ENCODE measurements at regions not wholly inside any gene's neighbourhood (a gene's known extent, or its start where the extent isn't known, plus 50 kb on each side); places are given as distances from the start of the nearest gene placed in this dataset.

- Histone ChIP-seq H3K27me3 (ENCODE audit: control insufficient read depth in 1 of 2, insufficient read depth in 2 of 2, low read length in 2 of 2) (no peaks in the 10 kb centered on the region), H3K4me1 (ENCODE audit: control insufficient read depth in 2 of 2, insufficient read depth in 2 of 2, low read length in 1 of 2) (peaks cover 3 to 10% of the 10 kb centered on the region in 2 donors), H3K9me3 (ENCODE audit: control insufficient read depth in 2 of 2, insufficient read depth in 1 of 2, low read depth in 1 of 2, low read length in 1 of 2) (no peaks in the 10 kb centered on the region), H3K4me3 (ENCODE audit: low read depth in 1 of 2, low read length in 2 of 2) (no peak overlapping the region), H3K36me3 (ENCODE audit: control insufficient read depth in 2 of 2, insufficient read depth in 2 of 2, low read length in 1 of 2) (no peaks in the 10 kb centered on the region), H3K27ac (ENCODE audit: low read depth in 2 of 2, low read length in 1 of 2) (no peak overlapping the region)
Observed at GRCh38 chr1:182182311-182182710, 120.8 kb upstream of the ZNF648 start.

DNA sequence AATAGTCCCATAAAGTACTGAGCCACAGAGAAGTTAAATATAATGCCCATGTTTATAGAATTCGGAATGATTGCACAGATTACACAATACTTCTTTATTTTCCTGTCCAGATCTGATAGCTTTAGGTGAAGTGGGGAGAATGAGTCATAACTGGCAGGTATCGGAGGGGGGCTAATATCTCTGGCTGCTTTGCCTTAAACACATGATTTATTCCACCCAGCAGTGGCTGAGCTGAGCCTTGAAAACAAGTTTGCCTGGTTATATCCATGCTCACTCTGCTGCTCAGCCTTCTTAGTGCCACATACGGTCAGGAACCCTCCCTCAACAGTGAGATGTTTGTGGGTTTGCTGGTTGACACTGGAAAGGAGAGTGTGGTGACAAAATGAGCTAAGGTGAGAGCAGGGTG lies 119.7 kb upstream of the ZNF648 start:
- no peak overlapping the region for H3K4me3 ChIP-seq (ENCODE audit: low read depth in 1 of 2, low read length in 2 of 2)
- no peaks in the 10 kb centered on the region for H3K36me3 ChIP-seq (ENCODE audit: control insufficient read depth in 2 of 2, insufficient read depth in 2 of 2, low read length in 1 of 2)
- peak overlapping the region; percentile 0 to 31 for H3K27ac ChIP-seq (ENCODE audit: low read depth in 2 of 2, low read length in 1 of 2)
- no peaks in the 10 kb centered on the region for H3K27me3 ChIP-seq (ENCODE audit: control insufficient read depth in 1 of 2, insufficient read depth in 2 of 2, low read length in 2 of 2)
- no peaks in the 10 kb centered on the region for H3K9me3 ChIP-seq (ENCODE audit: control insufficient read depth in 2 of 2, insufficient read depth in 1 of 2, low read depth in 1 of 2, low read length in 1 of 2)
- WGBS, 2 donors, result 29 to 33% methylated on average over 3 of the region's 3 CpGs
- H3K4me1 ChIP-seq (ENCODE audit: control insufficient read depth in 2 of 2, insufficient read depth in 2 of 2, low read length in 1 of 2), result peaks cover 0 to 7% of the 10 kb centered on the region in 2 donors

- WGBS, 2 donors, result 49 to 65% methylated on average over 4 of the region's 4 CpGs
Observed at GRCh38 chr1:182175361-182175931, 113.9 kb upstream of the ZNF648 start.

DNA sequence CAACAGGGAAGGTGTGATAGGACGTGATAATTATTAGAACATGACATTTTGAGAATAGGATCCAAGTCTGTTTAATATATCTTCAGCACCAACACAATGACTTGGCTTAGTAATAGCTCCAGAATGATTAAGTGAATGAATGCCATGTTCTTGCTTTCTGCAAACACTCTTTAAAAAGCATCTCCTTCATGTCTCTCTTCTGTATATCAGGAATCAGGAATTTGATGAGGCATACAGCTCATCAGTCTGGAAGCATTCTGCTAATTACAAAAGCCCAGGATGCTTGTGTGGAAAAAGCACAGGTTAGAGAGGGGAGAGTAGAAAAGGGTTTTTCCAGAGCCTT lies 113.0 kb upstream of the ZNF648 start:
- Histone ChIP-seq H3K9me3 (ENCODE audit: control insufficient read depth in 2 of 2, insufficient read depth in 1 of 2, low read depth in 1 of 2, low read length in 1 of 2) (no peaks in the 10 kb centered on the region), H3K36me3 (ENCODE audit: control insufficient read depth in 2 of 2, insufficient read depth in 2 of 2, low read length in 1 of 2) (no peaks in the 10 kb centered on the region), H3K27me3 (ENCODE audit: control insufficient read depth in 1 of 2, insufficient read depth in 2 of 2, low read length in 2 of 2) (no peaks in the 10 kb centered on the region), H3K4me1 (ENCODE audit: control insufficient read depth in 2 of 2, insufficient read depth in 2 of 2, low read length in 1 of 2) (peaks cover 0 to 3% of the 10 kb centered on the region in 2 donors), H3K4me3 (ENCODE audit: low read depth in 1 of 2, low read length in 2 of 2) (no peak overlapping the region), H3K27ac (ENCODE audit: low read depth in 2 of 2, low read length in 1 of 2) (peak overlapping the region; percentile 83 to 86)
- WGBS, 2 donors, result 18 to 28% methylated on average over 1 of the region's 1 CpG

More at GRCh38 chr1:182175361-182175931, 113.9 kb upstream of the ZNF648 start:
- no peaks in the 10 kb centered on the region for H3K27me3 ChIP-seq (ENCODE audit: control insufficient read depth in 1 of 2, insufficient read depth in 2 of 2, low read length in 2 of 2)
- H3K36me3 ChIP-seq (ENCODE audit: control insufficient read depth in 2 of 2, insufficient read depth in 2 of 2, low read length in 1 of 2), result no peaks in the 10 kb centered on the region
- H3K27ac ChIP-seq (ENCODE audit: low read depth in 2 of 2, low read length in 1 of 2), result peak overlapping the region; percentile 60 to 71
- no peaks in the 10 kb centered on the region for H3K9me3 ChIP-seq (ENCODE audit: control insufficient read depth in 2 of 2, insufficient read depth in 1 of 2, low read depth in 1 of 2, low read length in 1 of 2)
- H3K4me1 ChIP-seq (ENCODE audit: control insufficient read depth in 2 of 2, insufficient read depth in 2 of 2, low read length in 1 of 2), result peaks cover 0 to 3% of the 10 kb centered on the region in 2 donors
- no peak overlapping the region for H3K4me3 ChIP-seq (ENCODE audit: low read depth in 1 of 2, low read length in 2 of 2)

DNA sequence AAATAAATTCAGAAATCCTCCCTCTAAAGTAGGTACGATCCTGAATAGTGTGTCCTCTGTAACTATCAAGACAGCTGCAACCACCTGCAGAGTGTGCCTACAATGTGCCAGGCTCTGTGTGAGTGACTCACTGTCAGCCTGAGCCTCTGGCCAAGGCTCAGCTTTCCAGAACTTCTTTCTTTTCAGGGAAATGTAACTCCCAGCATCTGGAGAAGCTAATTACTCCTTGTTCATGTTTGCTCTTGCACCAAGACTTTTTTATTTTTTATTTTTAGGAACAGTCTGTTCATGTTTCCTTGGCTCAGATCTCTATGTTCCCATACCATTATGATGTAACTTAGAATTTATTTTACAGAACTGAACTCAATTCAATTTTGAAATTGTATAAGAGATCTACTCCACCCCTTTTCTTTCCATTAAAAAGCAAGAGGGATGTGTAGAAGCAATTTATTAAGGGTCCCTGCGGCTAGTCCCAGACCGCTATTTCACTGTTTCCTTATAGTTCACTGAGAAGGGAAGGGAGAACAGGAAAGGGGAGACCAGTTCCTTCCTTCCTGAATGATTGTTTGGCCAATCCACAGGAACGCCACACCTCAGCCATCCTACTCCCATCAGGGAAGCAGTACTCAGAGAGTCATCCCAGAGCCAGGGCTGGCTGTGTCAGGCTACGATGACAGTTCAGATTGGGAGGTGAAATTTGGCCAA lies 112.4 kb upstream of the ZNF648 start:
- Histone ChIP-seq H3K4me1 (ENCODE audit: control insufficient read depth in 2 of 2, insufficient read depth in 2 of 2, low read length in 1 of 2) (peaks cover 0 to 3% of the 10 kb centered on the region in 2 donors), H3K27ac (ENCODE audit: low read depth in 2 of 2, low read length in 1 of 2) (peak overlapping the region; percentile 83 to 86), H3K27me3 (ENCODE audit: control insufficient read depth in 1 of 2, insufficient read depth in 2 of 2, low read length in 2 of 2) (no peaks in the 10 kb centered on the region), H3K9me3 (ENCODE audit: control insufficient read depth in 2 of 2, insufficient read depth in 1 of 2, low read depth in 1 of 2, low read length in 1 of 2) (no peaks in the 10 kb centered on the region), H3K4me3 (ENCODE audit: low read depth in 1 of 2, low read length in 2 of 2) (no peak overlapping the region), H3K36me3 (ENCODE audit: control insufficient read depth in 2 of 2, insufficient read depth in 2 of 2, low read length in 1 of 2) (no peaks in the 10 kb centered on the region)
- 33 to 52% methylated on average over 5 of the region's 5 CpGs for WGBS, 2 donors

GRCh38 chr1:182172699-182173098 lies 111.2 kb upstream of the ZNF648 start:
- no peaks in the 10 kb centered on the region for H3K9me3 ChIP-seq (ENCODE audit: control insufficient read depth in 2 of 2, insufficient read depth in 1 of 2, low read depth in 1 of 2, low read length in 1 of 2)
- no peaks in the 10 kb centered on the region for H3K36me3 ChIP-seq (ENCODE audit: control insufficient read depth in 2 of 2, insufficient read depth in 2 of 2, low read length in 1 of 2)
- peaks cover 0 to 3% of the 10 kb centered on the region in 2 donors for H3K4me1 ChIP-seq (ENCODE audit: control insufficient read depth in 2 of 2, insufficient read depth in 2 of 2, low read length in 1 of 2)
- no peak overlapping the region for H3K27ac ChIP-seq (ENCODE audit: low read depth in 2 of 2, low read length in 1 of 2)
- no peak overlapping the region for H3K4me3 ChIP-seq (ENCODE audit: low read depth in 1 of 2, low read length in 2 of 2)
- no peaks in the 10 kb centered on the region for H3K27me3 ChIP-seq (ENCODE audit: control insufficient read depth in 1 of 2, insufficient read depth in 2 of 2, low read length in 2 of 2)

GRCh38 chr1:182170891-182171461 lies 109.5 kb upstream of the ZNF648 start:
- H3K9me3 ChIP-seq (ENCODE audit: control insufficient read depth in 2 of 2, insufficient read depth in 1 of 2, low read depth in 1 of 2, low read length in 1 of 2), result no peaks in the 10 kb centered on the region
- H3K4me1 ChIP-seq (ENCODE audit: control insufficient read depth in 2 of 2, insufficient read depth in 2 of 2, low read length in 1 of 2), result peaks cover 0 to 3% of the 10 kb centered on the region in 2 donors
- H3K4me3 ChIP-seq (ENCODE audit: low read depth in 1 of 2, low read length in 2 of 2), result no peak overlapping the region
- no peaks in the 10 kb centered on the region for H3K27me3 ChIP-seq (ENCODE audit: control insufficient read depth in 1 of 2, insufficient read depth in 2 of 2, low read length in 2 of 2)
- no peaks in the 10 kb centered on the region for H3K36me3 ChIP-seq (ENCODE audit: control insufficient read depth in 2 of 2, insufficient read depth in 2 of 2, low read length in 1 of 2)
- no peak overlapping the region for H3K27ac ChIP-seq (ENCODE audit: low read depth in 2 of 2, low read length in 1 of 2)
- WGBS, 2 donors, result 60 to 67% methylated on average over 7 of the region's 7 CpGs

DNA sequence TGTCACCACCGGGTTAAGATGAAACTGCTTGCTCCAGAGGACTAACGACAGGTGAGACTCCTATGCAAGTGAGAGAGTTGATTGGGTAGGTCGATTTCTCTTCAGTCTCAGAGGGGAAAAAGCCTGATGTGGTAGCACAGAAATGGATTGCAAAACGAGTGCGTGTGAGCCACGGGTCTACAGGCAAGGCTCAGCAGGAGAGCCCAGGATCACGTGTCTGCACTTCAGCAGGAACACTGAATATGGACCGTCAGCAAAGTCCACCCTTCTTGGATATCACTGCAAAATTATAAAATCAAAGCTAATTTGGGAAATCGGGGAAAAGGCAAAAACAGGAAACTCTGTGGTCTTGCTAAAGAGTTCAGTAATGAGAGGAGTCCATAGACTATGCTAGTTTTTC lies 107.7 kb upstream of the ZNF648 start:
- H3K36me3 ChIP-seq (ENCODE audit: control insufficient read depth in 2 of 2, insufficient read depth in 2 of 2, low read length in 1 of 2), result no peaks in the 10 kb centered on the region
- H3K27me3 ChIP-seq (ENCODE audit: control insufficient read depth in 1 of 2, insufficient read depth in 2 of 2, low read length in 2 of 2), result no peaks in the 10 kb centered on the region
- H3K27ac ChIP-seq (ENCODE audit: low read depth in 2 of 2, low read length in 1 of 2), result no peak overlapping the region
- WGBS, 2 donors, result 70 to 73% methylated on average over 9 of the region's 9 CpGs
- H3K4me3 ChIP-seq (ENCODE audit: low read depth in 1 of 2, low read length in 2 of 2), result no peak overlapping the region
- H3K9me3 ChIP-seq (ENCODE audit: control insufficient read depth in 2 of 2, insufficient read depth in 1 of 2, low read depth in 1 of 2, low read length in 1 of 2), result no peaks in the 10 kb centered on the region
- peaks cover 0 to 1% of the 10 kb centered on the region in 2 donors for H3K4me1 ChIP-seq (ENCODE audit: control insufficient read depth in 2 of 2, insufficient read depth in 2 of 2, low read length in 1 of 2)

DNA sequence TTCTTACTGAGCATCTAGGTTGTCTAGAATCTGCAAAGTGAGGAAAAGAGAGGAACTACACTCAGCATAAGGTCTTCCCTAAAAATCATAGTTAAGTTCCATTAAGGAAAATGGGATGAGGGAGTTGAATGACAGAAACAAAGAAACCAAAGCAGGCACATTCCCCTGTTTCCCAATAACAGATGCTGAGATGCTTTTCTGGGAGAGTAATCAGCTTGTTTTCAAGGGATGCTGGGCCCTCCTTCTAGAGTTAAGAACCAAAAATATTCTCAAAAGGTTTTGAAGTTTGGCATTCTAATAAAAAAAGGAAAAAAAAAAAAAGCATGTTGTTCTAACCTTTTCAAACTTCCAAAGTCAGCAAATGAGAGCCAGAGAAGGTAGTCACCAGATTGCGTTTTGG lies 105.2 kb upstream of the ZNF648 start:
- Histone ChIP-seq H3K27ac (ENCODE audit: low read depth in 2 of 2, low read length in 1 of 2) (no peak overlapping the region), H3K9me3 (ENCODE audit: control insufficient read depth in 2 of 2, insufficient read depth in 1 of 2, low read depth in 1 of 2, low read length in 1 of 2) (no peaks in the 10 kb centered on the region), H3K27me3 (ENCODE audit: control insufficient read depth in 1 of 2, insufficient read depth in 2 of 2, low read length in 2 of 2) (no peaks in the 10 kb centered on the region), H3K36me3 (ENCODE audit: control insufficient read depth in 2 of 2, insufficient read depth in 2 of 2, low read length in 1 of 2) (no peaks in the 10 kb centered on the region), H3K4me3 (ENCODE audit: low read depth in 1 of 2, low read length in 2 of 2) (no peak overlapping the region), H3K4me1 (ENCODE audit: control insufficient read depth in 2 of 2, insufficient read depth in 2 of 2, low read length in 1 of 2) (no peaks in the 10 kb centered on the region)
- 93 to 97% methylated on average over 1 of the region's 1 CpG for WGBS, 2 donors

GRCh38 chr1:182166321-182166720 lies 104.8 kb upstream of the ZNF648 start:
- 92 to 96% methylated on average over 5 of the region's 5 CpGs for WGBS, 2 donors
- Histone ChIP-seq H3K9me3 (ENCODE audit: control insufficient read depth in 2 of 2, insufficient read depth in 1 of 2, low read depth in 1 of 2, low read length in 1 of 2) (no peaks in the 10 kb centered on the region), H3K4me3 (ENCODE audit: low read depth in 1 of 2, low read length in 2 of 2) (no peak overlapping the region), H3K27ac (ENCODE audit: low read depth in 2 of 2, low read length in 1 of 2) (no peak overlapping the region), H3K27me3 (ENCODE audit: control insufficient read depth in 1 of 2, insufficient read depth in 2 of 2, low read length in 2 of 2) (no peaks in the 10 kb centered on the region), H3K36me3 (ENCODE audit: control insufficient read depth in 2 of 2, insufficient read depth in 2 of 2, low read length in 1 of 2) (no peaks in the 10 kb centered on the region), H3K4me1 (ENCODE audit: control insufficient read depth in 2 of 2, insufficient read depth in 2 of 2, low read length in 1 of 2) (no peaks in the 10 kb centered on the region)

All from esophagus (tissue), 2 donors.